Spleen (tissue), 11 donors: ENCODE measurements at regions not wholly inside any gene's neighbourhood (a gene's known extent, or its start where the extent isn't known, plus 50 kb on each side); places are given as distances from the start of the nearest gene placed in this dataset.

Experiments
- DNase-seq: peaks from one replicate; pipeline ENCODE4 v3.0.0-alpha.2; 2020
- H3K27ac ChIP-seq, 8 donors: fragments of 200-600 bp; sonication (generic) in 7 of 8; 1 replicate in 4 of 8; 2 replicates in 4 of 8; pipeline versions ENCODE4 v1.5.0 to v1.8.0; 2016 to 2021; ENCODE audit warnings: inconsistent platforms in 4 of 8, mild to moderate bottlenecking in 4 of 8, moderate library complexity in 1 of 8
- H3K27me3 ChIP-seq, 7 donors: fragments of 200-600 bp; sonication (generic) in 6 of 7; replicated peaks in 1 of 7; 1 replicate in 4 of 7; 2 replicates in 3 of 7; pipeline versions ENCODE4 v1.5.0 to v1.8.0; 2016 to 2021; ENCODE audit warnings: inconsistent platforms in 3 of 7, mild to moderate bottlenecking in 1 of 7
- H3K36me3 ChIP-seq, 6 donors: fragments of 200-600 bp; sonication (generic) in 5 of 6; 1 replicate in 4 of 6; 2 replicates in 2 of 6; pipeline versions ENCODE4 v1.5.0 to v1.8.0; 2016 to 2021; ENCODE audit warnings: inconsistent platforms in 2 of 6
- H3K4me1 ChIP-seq, 6 donors: fragments of 200-600 bp; sonication (generic) in 5 of 6; 1 replicate in 3 of 6; 2 replicates in 3 of 6; pipeline versions ENCODE4 v1.5.0 to v1.8.0; 2016 to 2021; ENCODE audit warnings: inconsistent platforms in 3 of 6
- H3K4me3 ChIP-seq, 8 donors: fragments of 200-600 bp; sonication (generic) in 7 of 8; 1 replicate in 4 of 8; 2 replicates in 4 of 8; pipeline versions ENCODE4 v1.5.0 to v1.8.0; 2016 to 2021; ENCODE audit warnings: inconsistent platforms in 4 of 8, mild to moderate bottlenecking in 4 of 8, moderate library complexity in 2 of 8
- H3K9me3 ChIP-seq, 8 donors: fragments of 200-600 bp; sonication (generic) in 7 of 8; 1 replicate in 4 of 8; 2 replicates in 4 of 8; pipeline versions ENCODE4 v1.5.0 to v1.8.0; 2016 to 2021; ENCODE audit warnings: inconsistent platforms in 4 of 8
- POLR2A ChIP-seq, 3 donors: fragments of 450-650 bp; IDR thresholded peaks; one replicate each; pipeline ENCODE4 v1.5.1; 2017; ENCODE audit warnings: antibody characterized with exemption in 3 of 3, mild to moderate bottlenecking in 1 of 3
- POLR2AphosphoS5 ChIP-seq, 3 donors: sonication (generic); formaldehyde crosslinking; IDR thresholded peaks; one replicate each; pipeline ENCODE4 v1.5.1; 2017; ENCODE audit warnings: antibody characterized with exemption in 3 of 3
- WGBS, 5 donors: extraction: QIAGEN DNeasy Blood & Tissue Kit in 3 of 5; methylation state at CpG; one replicate each; pipeline versions ENCODE4 v1.1.5 to v1.1.7; 2013 to 2018; 5-methylcytosine and 5-hydroxymethylcytosine counted together
- intact Hi-C: fragments of 100-400 bp; cut with DNase I; formaldehyde crosslinking; loops from one replicate; pipeline ENCODE4 v1.15.0; 2023; ENCODE audit warnings: low total_unique reads
- TF ChIP-seq, protein P1 (sequence below), 11 experiments: fragments of 200-600 bp in 7 of 11; fragments of 450-650 bp in 4 of 11; sonication (generic) in 4 of 11; IDR thresholded peaks in 8 of 11; conservative IDR thresholded peaks in 3 of 11; 1 replicate in 7 of 11; 2 replicates in 4 of 11; pipeline versions ENCODE4 v1.4.0 to v1.8.0; 2016 to 2021; ENCODE audit warnings: antibody characterized with exemption in 11 of 11, inconsistent platforms in 4 of 11, mild to moderate bottlenecking in 1 of 11
- donor health status: healthy with polysubstance abuse.
- donor health status: DM: no; HTN: no; CAD: no; lungs with moderate emphysema.
- donor health status: DM: no; HTN: no; CAD: no.
- donor health status: Bipolar disorder and iron deficiency.
- donor health status: healthy.
- donor health status: DM: no; HTN: no; CAD: no.
- donor health status: DM: yes; HTN: yes; CAD: no.

DNA sequence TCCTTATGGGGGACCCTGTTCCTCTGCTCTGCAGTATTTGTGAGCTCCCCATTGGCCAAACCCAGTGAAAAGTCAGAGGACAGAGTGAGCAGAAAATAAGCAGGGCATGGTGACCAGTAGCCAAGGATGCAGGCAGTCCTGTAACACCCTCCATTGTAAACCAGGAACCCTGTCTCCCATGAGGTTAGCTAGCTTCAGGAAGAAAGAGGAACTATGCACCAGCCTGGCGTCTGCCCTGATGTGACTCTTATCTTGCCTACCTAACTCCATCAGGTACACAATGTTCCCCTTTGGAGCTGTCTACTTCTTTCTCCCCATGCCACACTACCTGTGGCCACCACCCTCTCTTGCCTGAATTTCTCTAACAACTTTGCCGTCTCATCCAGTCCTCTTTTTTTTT, 119.2 kb downstream of the LRIG2 start:
- intact Hi-C loops: no loop called here
- H3K4me1 ChIP-seq: no peaks in the 10 kb centered on the region
- 46 to 59% (median 56%) methylated on average over 2 of the region's 2 CpGs for WGBS, 5 donors
- peaks cover 0 to 5% (median 0%) of the 10 kb centered on the region in 8 donors for H3K9me3 ChIP-seq
- H3K27ac ChIP-seq: peak overlapping the region in 2 of 8 donors; percentile 25 to 49
- no peak for DNase-seq
- H3K36me3 ChIP-seq: no peaks in the 10 kb centered on the region
- no peak overlapping the region for H3K4me3 ChIP-seq
- TF ChIP-seq, protein P1, sequence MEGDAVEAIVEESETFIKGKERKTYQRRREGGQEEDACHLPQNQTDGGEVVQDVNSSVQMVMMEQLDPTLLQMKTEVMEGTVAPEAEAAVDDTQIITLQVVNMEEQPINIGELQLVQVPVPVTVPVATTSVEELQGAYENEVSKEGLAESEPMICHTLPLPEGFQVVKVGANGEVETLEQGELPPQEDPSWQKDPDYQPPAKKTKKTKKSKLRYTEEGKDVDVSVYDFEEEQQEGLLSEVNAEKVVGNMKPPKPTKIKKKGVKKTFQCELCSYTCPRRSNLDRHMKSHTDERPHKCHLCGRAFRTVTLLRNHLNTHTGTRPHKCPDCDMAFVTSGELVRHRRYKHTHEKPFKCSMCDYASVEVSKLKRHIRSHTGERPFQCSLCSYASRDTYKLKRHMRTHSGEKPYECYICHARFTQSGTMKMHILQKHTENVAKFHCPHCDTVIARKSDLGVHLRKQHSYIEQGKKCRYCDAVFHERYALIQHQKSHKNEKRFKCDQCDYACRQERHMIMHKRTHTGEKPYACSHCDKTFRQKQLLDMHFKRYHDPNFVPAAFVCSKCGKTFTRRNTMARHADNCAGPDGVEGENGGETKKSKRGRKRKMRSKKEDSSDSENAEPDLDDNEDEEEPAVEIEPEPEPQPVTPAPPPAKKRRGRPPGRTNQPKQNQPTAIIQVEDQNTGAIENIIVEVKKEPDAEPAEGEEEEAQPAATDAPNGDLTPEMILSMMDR (IDR thresholded peaks at IDR 0.05 in 8 of 11, conservative IDR thresholded peaks at IDR 0.05 in 3 of 11): no peak
- H3K27me3 ChIP-seq: peaks cover 0 to 11% (median 0%) of the 10 kb centered on the region in 7 donors

DNA sequence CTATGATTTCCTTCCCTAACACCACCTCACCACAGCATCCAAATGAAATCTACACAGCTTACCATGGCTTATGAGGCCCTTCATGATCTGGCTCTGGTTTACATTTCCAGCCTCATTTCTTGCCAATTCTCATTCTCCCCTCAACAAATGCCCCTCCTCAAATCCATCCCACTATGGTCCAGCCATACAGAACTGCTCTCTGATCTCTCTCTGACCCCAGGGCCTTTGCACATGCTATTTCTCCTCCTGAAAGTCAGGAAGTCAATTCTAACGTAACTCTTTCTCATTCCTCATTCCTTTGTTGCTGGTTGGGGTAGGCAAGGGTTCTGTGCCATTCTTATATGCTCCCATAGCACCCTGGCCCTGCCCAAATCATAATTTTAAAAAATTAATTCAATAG, 120.0 kb downstream of the LRIG2 start:
- DNase-seq: no peak

DNA sequence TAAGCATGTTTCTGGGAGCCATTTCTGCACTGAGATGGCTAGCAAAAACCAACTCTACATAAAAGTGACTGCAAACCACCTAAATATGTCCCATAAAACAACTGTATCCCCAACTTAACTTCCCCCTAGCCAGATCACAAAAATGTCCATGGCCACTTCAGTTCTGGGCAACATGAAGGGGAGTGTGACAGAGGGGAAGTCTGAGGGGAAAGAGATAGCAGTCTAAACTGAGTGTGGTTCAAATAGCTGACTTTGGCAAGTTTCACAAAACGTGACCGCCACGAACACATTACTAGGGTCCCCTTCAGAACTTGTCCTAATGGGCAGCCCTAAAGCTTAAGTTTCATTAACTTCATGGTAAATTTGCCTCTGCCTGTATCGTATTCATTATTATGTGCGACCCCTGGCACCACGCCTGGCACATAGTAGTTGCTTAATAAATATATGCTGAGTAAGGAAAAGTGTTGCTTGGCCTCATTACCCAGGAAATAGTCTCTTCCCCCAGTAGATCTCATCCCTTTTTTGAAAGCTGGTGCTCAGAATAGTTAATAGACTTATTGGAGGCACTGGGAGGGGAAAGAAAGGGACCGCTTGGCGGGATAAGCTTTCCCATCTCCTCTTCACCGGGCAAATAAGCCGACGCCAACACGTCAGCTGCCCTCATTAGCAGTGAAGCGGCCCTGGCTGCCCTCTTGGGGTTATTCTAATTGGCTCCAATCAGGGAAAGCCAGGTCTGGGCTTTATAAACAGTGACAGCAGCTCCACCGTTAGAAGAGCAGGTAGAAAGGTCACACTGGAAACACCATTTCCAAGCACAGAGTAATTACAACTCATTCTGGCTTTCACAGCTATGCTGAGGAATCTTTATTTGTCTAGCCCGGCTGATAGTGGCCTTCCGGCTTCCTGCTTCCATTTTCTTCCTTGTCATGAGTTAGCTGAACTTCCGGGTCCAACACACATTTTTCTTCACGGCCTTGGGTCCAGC, 122.1 kb downstream of the LRIG2 start:
- no peaks in the 10 kb centered on the region for H3K36me3 ChIP-seq
- no peak for TF ChIP-seq POLR2A (IDR thresholded peaks at IDR 0.05)
- TF ChIP-seq POLR2AphosphoS5 (IDR thresholded peaks at IDR 0.05): no peak
- TF ChIP-seq, protein P1 (IDR thresholded peaks at IDR 0.05 in 8 of 11, conservative IDR thresholded peaks at IDR 0.05 in 3 of 11): no peak
- no peak overlapping the region for H3K27ac ChIP-seq
- intact Hi-C loops: no loop called here
- no peak for DNase-seq
- H3K4me3 ChIP-seq: no peak overlapping the region
- WGBS, 5 donors: 80 to 87% (median 84%) methylated on average over 18 of the region's 18 CpGs
- peaks cover 0 to 11% (median 0%) of the 10 kb centered on the region in 7 donors for H3K27me3 ChIP-seq
- H3K9me3 ChIP-seq: peaks cover 0 to 5% (median 0%) of the 10 kb centered on the region in 8 donors
- H3K4me1 ChIP-seq: no peaks in the 10 kb centered on the region

More for the DNA sequence above, 120.0 kb downstream of the LRIG2 start:
- no peak overlapping the region for H3K4me3 ChIP-seq
- H3K27ac ChIP-seq: no peak overlapping the region
- intact Hi-C loops: no loop called here
- WGBS, 5 donors: 76 to 87% (median 83%) methylated on average over 1 of the region's 1 CpG
- H3K27me3 ChIP-seq: peaks cover 0 to 11% (median 0%) of the 10 kb centered on the region in 7 donors
- H3K9me3 ChIP-seq: peaks cover 0 to 5% (median 0%) of the 10 kb centered on the region in 8 donors
- no peaks in the 10 kb centered on the region for H3K4me1 ChIP-seq
- no peaks in the 10 kb centered on the region for H3K36me3 ChIP-seq
- TF ChIP-seq, protein P1 (IDR thresholded peaks at IDR 0.05 in 8 of 11, conservative IDR thresholded peaks at IDR 0.05 in 3 of 11): no peak
- TF ChIP-seq POLR2A (IDR thresholded peaks at IDR 0.05) (no peak), POLR2AphosphoS5 (IDR thresholded peaks at IDR 0.05) (no peak)

DNA sequence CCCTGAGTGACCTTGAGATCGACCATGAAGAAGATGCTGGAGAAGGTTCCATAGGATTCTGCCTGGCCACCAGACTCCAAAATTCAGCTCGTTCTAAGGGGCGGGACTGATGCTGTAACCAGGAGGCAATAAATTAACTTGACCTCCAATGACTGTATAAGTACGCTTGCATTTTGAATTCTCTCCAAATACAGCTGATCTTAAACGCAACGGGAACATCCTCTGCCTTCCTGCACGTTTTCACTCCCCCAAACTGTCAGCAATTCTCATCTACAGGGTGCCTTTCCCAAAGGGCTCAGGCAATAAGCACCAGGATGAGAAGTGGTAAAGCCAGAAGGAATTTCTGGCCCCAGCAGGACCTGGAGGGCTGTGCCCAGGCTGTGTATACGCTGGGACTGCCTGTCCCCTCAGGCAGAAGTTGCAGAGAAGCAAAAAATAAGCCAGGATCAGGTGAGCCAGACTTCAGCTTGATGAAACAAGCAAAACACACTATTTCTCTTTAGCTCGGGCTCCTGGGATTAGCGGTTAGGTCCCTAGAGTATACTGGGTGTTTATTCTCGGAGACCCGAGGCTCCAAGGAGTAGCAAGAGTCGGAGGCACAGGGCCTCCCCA, 124.8 kb downstream of the LRIG2 start:
- Histone ChIP-seq H3K36me3 (no peaks in the 10 kb centered on the region), H3K4me3 (no peak overlapping the region), H3K9me3 (peaks cover 0 to 4% (median 0%) of the 10 kb centered on the region in 8 donors), H3K27ac (no peak overlapping the region), H3K27me3 (no peaks in the 10 kb centered on the region), H3K4me1 (no peaks in the 10 kb centered on the region)
- WGBS, 5 donors: 65 to 78% (median 78%) methylated on average over 13 of the region's 13 CpGs
- intact Hi-C loops: no loop called here
- no peak for DNase-seq
- TF ChIP-seq POLR2AphosphoS5 (IDR thresholded peaks at IDR 0.05): no peak
- TF ChIP-seq POLR2A (IDR thresholded peaks at IDR 0.05): no peak
- TF ChIP-seq, protein P1 (IDR thresholded peaks at IDR 0.05 in 8 of 11, conservative IDR thresholded peaks at IDR 0.05 in 3 of 11): no peak
